ENCODE measurements at regions not wholly inside any gene's neighbourhood (a gene's known extent, or its start where the extent isn't known, plus 50 kb on each side); places are given as distances from the start of the nearest gene placed in this dataset.

DNA sequence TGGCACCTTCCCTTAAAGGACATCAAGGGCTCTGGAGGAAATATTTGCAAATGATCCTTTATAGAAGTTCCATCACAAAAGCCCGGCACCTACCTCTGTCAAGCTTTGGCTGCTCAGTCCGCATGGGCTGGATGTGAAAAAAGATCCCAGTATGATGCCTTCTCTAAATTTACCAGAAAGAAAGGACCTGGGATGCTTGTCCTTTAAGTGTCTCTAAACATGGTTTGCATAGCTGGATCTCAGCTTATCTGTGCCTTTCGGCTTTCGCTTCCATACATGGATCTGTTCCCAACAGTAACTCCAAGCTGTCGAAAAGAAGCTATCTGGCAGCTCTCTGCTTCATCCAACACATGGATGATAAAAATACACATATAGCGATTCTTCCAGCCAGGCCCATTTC lies 60.4 kb upstream of the SLC8A1 start:
- peak overlapping the region; percentile 24 to 44 (median 34) for H3K4me3 ChIP-seq (replicated peaks in 1 of 4; ENCODE audit: control extremely low read depth in 1 of 4, insufficient read depth in 1 of 4, low read depth in 3 of 4, low read length in 4 of 4)
- TF ChIP-seq, protein P1, sequence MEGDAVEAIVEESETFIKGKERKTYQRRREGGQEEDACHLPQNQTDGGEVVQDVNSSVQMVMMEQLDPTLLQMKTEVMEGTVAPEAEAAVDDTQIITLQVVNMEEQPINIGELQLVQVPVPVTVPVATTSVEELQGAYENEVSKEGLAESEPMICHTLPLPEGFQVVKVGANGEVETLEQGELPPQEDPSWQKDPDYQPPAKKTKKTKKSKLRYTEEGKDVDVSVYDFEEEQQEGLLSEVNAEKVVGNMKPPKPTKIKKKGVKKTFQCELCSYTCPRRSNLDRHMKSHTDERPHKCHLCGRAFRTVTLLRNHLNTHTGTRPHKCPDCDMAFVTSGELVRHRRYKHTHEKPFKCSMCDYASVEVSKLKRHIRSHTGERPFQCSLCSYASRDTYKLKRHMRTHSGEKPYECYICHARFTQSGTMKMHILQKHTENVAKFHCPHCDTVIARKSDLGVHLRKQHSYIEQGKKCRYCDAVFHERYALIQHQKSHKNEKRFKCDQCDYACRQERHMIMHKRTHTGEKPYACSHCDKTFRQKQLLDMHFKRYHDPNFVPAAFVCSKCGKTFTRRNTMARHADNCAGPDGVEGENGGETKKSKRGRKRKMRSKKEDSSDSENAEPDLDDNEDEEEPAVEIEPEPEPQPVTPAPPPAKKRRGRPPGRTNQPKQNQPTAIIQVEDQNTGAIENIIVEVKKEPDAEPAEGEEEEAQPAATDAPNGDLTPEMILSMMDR (conservative IDR thresholded peaks at IDR 0.05 in 1 of 2, IDR thresholded peaks at IDR 0.05 in 1 of 2; ENCODE audit: low read depth in 1 of 2, low read length in 2 of 2): no peak
- TF ChIP-seq EZH2 (IDR thresholded peaks at IDR 0.05; ENCODE audit: low read length, missing control alignments): no peak

DNA sequence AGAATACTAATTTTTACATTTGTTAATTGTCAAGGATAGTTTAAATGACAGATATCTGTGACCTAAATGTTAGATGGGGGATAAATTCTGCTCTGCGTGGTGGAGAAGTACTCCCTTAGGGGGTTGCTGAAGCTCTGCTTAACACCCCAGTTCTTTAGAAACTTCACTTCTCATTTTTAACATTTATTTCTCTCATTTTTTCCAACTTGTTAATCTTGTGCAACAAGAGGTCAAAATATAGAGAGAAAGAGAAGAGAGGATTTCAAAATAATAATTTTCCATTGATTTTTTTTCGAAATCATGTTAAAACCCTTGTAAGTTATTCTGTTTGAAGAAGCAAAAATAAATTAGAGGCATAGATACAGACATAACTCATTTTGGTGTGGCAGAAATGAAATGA lies 61.3 kb upstream of the SLC8A1 start:
- TF ChIP-seq, protein P1 (conservative IDR thresholded peaks at IDR 0.05 in 1 of 2, IDR thresholded peaks at IDR 0.05 in 1 of 2; ENCODE audit: low read depth in 1 of 2, low read length in 2 of 2): no peak
- TF ChIP-seq EZH2 (IDR thresholded peaks at IDR 0.05; ENCODE audit: low read length, missing control alignments): no peak

More for the DNA sequence above, 60.4 kb upstream of the SLC8A1 start:
- no peaks in the 10 kb centered on the region for H3K4me1 ChIP-seq (ENCODE audit: control insufficient read depth, extremely low read depth, insufficient read depth, low read length)
- H3K27me3 ChIP-seq (ENCODE audit: control insufficient read depth, insufficient read depth, low read length): no peaks in the 10 kb centered on the region
- no peaks in the 10 kb centered on the region for H3K36me3 ChIP-seq (ENCODE audit: control insufficient read depth, insufficient read depth, low read length)
- no peaks in the 10 kb centered on the region for H3K9me3 ChIP-seq (ENCODE audit: control insufficient read depth, insufficient read depth, low read depth, low read length)
- peak overlapping the region; percentile 71 for H2AFZ ChIP-seq (ENCODE audit: low read length)
- H3K4me2 ChIP-seq (ENCODE audit: extremely low read depth, insufficient read depth, low read length): peak overlapping the region; percentile 98
- DNase-seq (ENCODE audit: low read depth in 2 of 2): peak in 1 of 2 donors; percentile 44
- H4K20me1 ChIP-seq (ENCODE audit: control insufficient read depth, extremely low read depth, insufficient read depth, low read length): no peaks in the 10 kb centered on the region
- no peak overlapping the region for H3K27ac ChIP-seq (ENCODE audit: insufficient read depth, low read length)
- H3K79me2 ChIP-seq (ENCODE audit: control insufficient read depth, insufficient read depth, low read length): no peaks in the 10 kb centered on the region
- no peak overlapping the region for H3K9ac ChIP-seq (ENCODE audit: insufficient read depth, low read length)

DNA sequence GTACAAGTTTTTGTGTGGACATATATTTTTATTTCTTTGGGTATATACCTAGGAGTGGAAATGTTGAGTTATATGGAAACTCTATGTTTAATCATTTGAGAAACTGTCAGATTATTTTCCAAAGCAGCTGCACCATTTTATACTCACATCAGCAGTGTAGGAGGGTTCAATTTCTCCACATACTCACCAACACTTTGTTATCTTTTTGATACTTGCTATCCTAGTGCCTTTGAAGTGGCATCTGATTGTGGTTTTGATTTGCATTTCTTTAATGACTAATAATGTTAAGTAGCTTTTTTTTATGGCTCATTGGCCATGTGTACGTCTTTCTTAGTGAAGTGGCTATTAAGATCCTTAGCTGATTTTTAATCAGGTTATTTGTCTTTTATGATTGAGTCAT lies 64.7 kb upstream of the SLC8A1 start:
- H3K4me1 ChIP-seq (ENCODE audit: control insufficient read depth, extremely low read depth, insufficient read depth, low read length): no peaks in the 10 kb centered on the region
- H2AFZ ChIP-seq (ENCODE audit: low read length): no peak overlapping the region
- H3K27me3 ChIP-seq (ENCODE audit: control insufficient read depth, insufficient read depth, low read length): no peaks in the 10 kb centered on the region
- H3K27ac ChIP-seq (ENCODE audit: insufficient read depth, low read length): no peak overlapping the region
- H3K4me2 ChIP-seq (ENCODE audit: extremely low read depth, insufficient read depth, low read length): no peak overlapping the region
- TF ChIP-seq, protein P1 (conservative IDR thresholded peaks at IDR 0.05 in 1 of 2, IDR thresholded peaks at IDR 0.05 in 1 of 2; ENCODE audit: low read depth in 1 of 2, low read length in 2 of 2): no peak
- no peak for TF ChIP-seq EZH2 (IDR thresholded peaks at IDR 0.05; ENCODE audit: low read length, missing control alignments)
- peak in 1 of 2 donors; percentile 72 for DNase-seq (ENCODE audit: low read depth in 2 of 2)
- no peaks in the 10 kb centered on the region for H3K79me2 ChIP-seq (ENCODE audit: control insufficient read depth, insufficient read depth, low read length)
- H4K20me1 ChIP-seq (ENCODE audit: control insufficient read depth, extremely low read depth, insufficient read depth, low read length): no peaks in the 10 kb centered on the region
- H3K4me3 ChIP-seq (replicated peaks in 1 of 4; ENCODE audit: control extremely low read depth in 1 of 4, insufficient read depth in 1 of 4, low read depth in 3 of 4, low read length in 4 of 4): no peak overlapping the region
- no peak overlapping the region for H3K9ac ChIP-seq (ENCODE audit: insufficient read depth, low read length)
- H3K9me3 ChIP-seq (ENCODE audit: control insufficient read depth, insufficient read depth, low read depth, low read length): no peaks in the 10 kb centered on the region
- H3K36me3 ChIP-seq (ENCODE audit: control insufficient read depth, insufficient read depth, low read length): no peaks in the 10 kb centered on the region

More for the DNA sequence above, 61.3 kb upstream of the SLC8A1 start:
- no peaks in the 10 kb centered on the region for H3K36me3 ChIP-seq (ENCODE audit: control insufficient read depth, insufficient read depth, low read length)
- no peaks in the 10 kb centered on the region for H4K20me1 ChIP-seq (ENCODE audit: control insufficient read depth, extremely low read depth, insufficient read depth, low read length)
- H3K79me2 ChIP-seq (ENCODE audit: control insufficient read depth, insufficient read depth, low read length): no peaks in the 10 kb centered on the region
- H3K27ac ChIP-seq (ENCODE audit: insufficient read depth, low read length): no peak overlapping the region
- H3K4me1 ChIP-seq (ENCODE audit: control insufficient read depth, extremely low read depth, insufficient read depth, low read length): no peaks in the 10 kb centered on the region
- no peak overlapping the region for H3K4me3 ChIP-seq (replicated peaks in 1 of 4; ENCODE audit: control extremely low read depth in 1 of 4, insufficient read depth in 1 of 4, low read depth in 3 of 4, low read length in 4 of 4)
- H3K4me2 ChIP-seq (ENCODE audit: extremely low read depth, insufficient read depth, low read length): no peak overlapping the region
- no peaks in the 10 kb centered on the region for H3K27me3 ChIP-seq (ENCODE audit: control insufficient read depth, insufficient read depth, low read length)
- DNase-seq (ENCODE audit: low read depth in 2 of 2): no peak
- no peaks in the 10 kb centered on the region for H3K9me3 ChIP-seq (ENCODE audit: control insufficient read depth, insufficient read depth, low read depth, low read length)
- no peak overlapping the region for H3K9ac ChIP-seq (ENCODE audit: insufficient read depth, low read length)
- no peak overlapping the region for H2AFZ ChIP-seq (ENCODE audit: low read length)

Data from fibroblast of lung (primary cell).